Hepatocyte (in vitro differentiated cells): ENCODE measurements at regions not wholly inside any gene's neighbourhood (a gene's known extent, or its start where the extent isn't known, plus 50 kb on each side); places are given as distances from the start of the nearest gene placed in this dataset.

Experiments
- EZH2phosphoT487 ChIP-seq: fragments of 200-600 bp; sonication (generic); IDR thresholded peaks from one replicate; pipeline ENCODE4 v1.6.1; 2018; ENCODE audit warnings: antibody characterized with exemption, mild to moderate bottlenecking, low read depth, moderate library complexity; ENCODE audit not compliant: unreplicated experiment, severe bottlenecking
- TF ChIP-seq, protein P1 (sequence below): fragments of 200-600 bp; sonication (generic); IDR thresholded peaks from 2 replicates; pipeline ENCODE4 v1.5.1; 2016; ENCODE audit warnings: antibody characterized with exemption, mild to moderate bottlenecking; ENCODE audit not compliant: poor library complexity

DNA sequence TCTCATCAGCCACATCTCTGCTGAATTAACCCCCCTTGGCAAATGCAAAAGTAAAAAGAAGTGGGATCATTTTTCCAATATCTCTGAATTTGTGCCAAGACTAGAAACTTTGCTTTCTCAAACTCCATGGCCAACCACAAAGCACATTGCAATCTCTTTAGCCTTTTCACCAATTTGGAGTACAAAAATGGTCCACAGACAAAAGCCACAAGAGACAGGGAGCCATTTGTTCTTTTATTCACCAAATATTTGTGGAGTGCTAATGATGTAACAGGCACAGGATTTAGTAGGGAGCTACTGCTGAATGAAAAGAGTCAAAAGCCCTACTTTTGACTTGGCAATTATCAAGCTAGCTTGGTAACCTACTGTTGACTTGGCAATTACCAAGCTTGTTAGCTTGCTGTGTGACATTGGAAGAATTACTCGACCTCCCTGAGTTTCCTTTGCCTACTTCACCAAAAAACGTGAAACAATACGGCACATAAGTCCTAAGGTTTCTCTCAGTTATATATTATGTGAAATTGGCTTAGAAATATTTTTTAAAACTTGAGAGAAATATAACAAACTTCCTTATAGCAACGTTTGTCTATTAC is 97.1 kb upstream of the KLF3 start:
- TF ChIP-seq, protein P1, sequence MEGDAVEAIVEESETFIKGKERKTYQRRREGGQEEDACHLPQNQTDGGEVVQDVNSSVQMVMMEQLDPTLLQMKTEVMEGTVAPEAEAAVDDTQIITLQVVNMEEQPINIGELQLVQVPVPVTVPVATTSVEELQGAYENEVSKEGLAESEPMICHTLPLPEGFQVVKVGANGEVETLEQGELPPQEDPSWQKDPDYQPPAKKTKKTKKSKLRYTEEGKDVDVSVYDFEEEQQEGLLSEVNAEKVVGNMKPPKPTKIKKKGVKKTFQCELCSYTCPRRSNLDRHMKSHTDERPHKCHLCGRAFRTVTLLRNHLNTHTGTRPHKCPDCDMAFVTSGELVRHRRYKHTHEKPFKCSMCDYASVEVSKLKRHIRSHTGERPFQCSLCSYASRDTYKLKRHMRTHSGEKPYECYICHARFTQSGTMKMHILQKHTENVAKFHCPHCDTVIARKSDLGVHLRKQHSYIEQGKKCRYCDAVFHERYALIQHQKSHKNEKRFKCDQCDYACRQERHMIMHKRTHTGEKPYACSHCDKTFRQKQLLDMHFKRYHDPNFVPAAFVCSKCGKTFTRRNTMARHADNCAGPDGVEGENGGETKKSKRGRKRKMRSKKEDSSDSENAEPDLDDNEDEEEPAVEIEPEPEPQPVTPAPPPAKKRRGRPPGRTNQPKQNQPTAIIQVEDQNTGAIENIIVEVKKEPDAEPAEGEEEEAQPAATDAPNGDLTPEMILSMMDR: no peak
- TF ChIP-seq EZH2phosphoT487: no peak
